ENCODE measurements at regions not wholly inside any gene's neighbourhood (a gene's known extent, or its start where the extent isn't known, plus 50 kb on each side); places are given as distances from the start of the nearest gene placed in this dataset.
A peak's percentile ranks its signal among the peaks of the same experiment; 100 is the strongest.
"Not testable (repeated sequence)": the region's sequence is repeated elsewhere in the genome, so short reads cannot be mapped to it uniquely, and the experiment has no call there.

DNA sequence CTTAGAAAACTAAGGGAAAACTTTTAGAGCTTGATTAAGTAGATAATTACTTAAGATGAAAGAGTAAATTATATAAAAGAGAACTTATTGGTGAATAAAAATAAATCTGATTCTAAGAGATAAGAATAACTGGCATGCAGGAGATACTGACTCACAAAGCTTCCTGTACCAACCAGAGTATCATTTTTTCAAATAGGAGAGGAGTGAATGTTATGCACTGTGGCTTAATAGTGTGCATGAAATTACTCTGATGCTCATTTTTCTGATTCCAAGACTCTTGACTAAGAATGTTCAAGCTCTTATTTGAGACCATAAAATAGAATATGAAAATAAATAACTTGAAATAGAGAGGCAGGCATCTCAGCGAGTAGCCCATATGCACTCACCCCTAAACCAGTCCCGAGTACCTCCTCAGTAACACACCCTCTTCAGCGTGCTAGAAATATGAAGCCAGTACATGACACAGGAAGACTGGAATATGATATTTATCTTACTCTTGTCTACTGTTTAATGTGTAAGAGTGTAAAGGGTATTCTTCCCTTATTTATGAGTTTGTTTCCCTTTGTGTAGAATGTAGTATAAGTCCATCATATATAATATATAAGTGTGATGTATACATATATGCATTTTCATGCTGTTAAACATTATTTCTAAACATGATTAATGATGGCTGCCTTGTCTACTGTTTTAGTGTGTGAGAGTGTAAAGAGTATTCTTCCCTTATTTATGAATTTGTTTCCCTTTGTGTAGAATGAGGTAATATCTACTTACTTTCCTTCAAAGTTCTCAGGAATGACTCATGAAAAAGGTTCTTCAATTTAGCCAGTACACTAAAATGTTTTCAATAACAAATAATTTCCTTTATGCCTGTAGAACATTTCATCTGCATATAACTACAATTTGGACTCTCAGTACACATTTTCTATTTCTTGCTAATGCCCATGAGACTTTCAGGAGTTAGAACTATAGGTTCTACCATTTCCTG lies 99.2 kb upstream of the PALMD start:
- DNase-seq: no peak

DNA sequence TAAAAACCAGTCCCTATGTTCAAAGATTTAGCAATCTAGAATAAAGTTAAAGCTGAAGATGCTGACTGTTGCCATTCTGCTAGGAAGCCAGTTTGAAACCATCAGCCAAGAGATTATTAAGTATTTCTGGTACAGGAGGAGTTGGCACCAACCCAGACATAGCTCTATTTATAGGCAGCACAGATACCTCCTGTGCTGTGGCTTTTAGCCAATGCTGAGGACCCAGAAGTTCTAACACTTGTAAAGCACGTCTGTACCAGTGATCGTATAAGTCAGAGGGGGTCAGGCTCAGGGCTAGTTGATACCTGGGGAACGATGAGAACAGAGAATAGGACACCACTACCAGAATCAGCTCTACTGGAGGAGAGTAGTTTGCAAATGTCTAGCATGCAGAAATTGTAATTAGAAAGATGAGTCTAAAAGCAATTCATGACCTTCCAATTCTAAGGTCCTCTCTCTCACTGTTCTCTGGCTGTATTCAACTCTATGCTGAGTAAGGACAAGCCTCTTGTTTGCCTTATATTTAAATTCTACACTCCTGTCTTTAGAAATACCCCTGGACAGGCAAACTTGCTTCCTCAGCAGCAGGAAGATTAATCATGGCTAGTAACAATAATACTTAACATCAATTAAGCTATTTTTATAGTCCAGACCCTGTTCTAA lies 96.8 kb upstream of the PALMD start:
- peak; percentile 89 for DNase-seq

- DNase-seq: peak; percentile 17
These were observed 95.7 kb upstream of the PALMD start for GRCh38 chr1:99550198-99550597.

- no peak for DNase-seq
These were observed 93.9 kb upstream of the PALMD start for GRCh38 chr1:99551812-99552614.

- no peak for DNase-seq
These were observed 92.6 kb upstream of the PALMD start for GRCh38 chr1:99553301-99553700.

DNA sequence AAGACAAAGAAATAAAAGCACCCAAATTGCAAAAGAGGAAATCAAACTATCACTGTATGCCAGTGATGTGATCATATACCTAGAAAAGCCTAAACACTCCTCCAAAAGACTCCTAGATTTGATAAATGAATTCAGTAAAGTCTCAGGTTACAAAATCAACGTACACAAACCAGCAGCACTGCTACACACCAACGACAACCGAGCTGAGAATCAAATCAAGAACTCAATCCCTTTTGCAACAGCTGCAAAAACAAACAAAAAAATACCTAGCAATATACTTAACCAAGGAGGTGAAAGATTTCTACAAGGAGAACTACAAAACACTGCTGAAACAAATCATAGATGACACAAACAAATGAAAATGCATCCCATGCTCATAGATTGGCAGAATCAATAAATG lies 92.1 kb upstream of the PALMD start:
- DNase-seq: not testable (repeated sequence)

GRCh38 chr1:99554727-99555126 lies 91.2 kb upstream of the PALMD start:
- no peak for DNase-seq

- DNase-seq: no peak
These were observed 88.2 kb upstream of the PALMD start for GRCh38 chr1:99557546-99558202.

DNA sequence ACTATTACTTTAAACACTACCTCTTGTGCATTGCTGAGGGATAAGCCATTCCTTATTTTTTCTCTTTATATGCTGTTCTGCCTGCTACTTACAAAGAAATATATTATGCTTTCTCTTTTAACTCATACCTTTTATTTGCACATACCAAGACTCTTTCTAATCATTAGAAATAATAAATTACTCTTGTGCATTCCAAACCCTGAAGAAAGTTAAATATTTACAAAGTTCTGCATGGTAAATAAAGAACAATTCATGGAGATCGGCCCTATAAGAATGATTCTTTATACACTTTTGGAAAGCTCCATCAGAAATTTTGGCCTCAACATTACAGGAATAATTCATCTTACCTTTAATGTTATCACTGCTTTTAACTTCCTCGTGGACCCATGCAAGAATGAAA lies 86.7 kb upstream of the PALMD start:
- no peak for DNase-seq

DNA sequence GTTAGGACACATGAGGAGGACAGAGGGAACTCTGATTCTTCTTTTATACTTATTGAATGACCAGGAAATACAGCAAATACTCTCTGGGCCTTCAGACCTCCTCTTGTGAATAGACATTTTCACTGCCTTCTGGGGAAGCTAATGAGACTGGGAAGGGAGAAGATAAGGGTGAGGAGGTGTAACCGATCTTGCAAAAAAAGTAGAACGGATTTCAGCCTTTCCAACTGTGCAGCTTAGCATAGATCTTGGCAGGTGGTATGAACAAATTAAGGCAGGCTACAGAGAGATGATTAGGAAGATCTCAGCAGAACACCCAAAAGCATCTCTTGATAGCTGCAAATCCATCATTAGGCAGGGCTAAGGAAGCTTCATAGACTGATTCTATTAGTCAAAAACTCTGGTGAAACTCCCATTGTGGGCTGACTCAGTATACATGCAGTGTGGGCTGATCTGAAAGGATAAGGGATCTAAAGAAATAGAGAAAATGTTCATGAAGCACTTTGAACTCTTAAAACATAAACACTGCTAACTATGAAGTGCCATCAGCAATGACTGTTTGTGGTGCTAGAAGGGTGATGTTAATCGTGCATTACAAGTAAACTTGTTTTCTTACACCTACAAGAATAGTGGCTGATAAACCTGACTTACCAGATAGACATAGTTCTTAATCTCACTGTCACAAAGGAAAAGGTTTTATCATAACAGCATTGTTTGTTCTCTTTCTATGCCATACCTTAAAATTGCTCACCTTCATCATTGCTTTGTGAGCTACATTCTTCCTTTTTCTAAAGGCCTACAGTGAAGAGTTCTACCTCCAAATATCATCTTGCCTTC lies 85.5 kb upstream of the PALMD start:
- DNase-seq: no peak

GRCh38 chr1:99561952-99562351 lies 84.0 kb upstream of the PALMD start:
- no peak for DNase-seq

GRCh38 chr1:99565606-99566289 lies 80.2 kb upstream of the PALMD start:
- DNase-seq: no peak

GRCh38 chr1:99566290-99567021 lies 79.5 kb upstream of the PALMD start:
- no peak for DNase-seq

- DNase-seq: no peak
These were observed 75.3 kb upstream of the PALMD start for GRCh38 chr1:99570486-99571089.

DNA sequence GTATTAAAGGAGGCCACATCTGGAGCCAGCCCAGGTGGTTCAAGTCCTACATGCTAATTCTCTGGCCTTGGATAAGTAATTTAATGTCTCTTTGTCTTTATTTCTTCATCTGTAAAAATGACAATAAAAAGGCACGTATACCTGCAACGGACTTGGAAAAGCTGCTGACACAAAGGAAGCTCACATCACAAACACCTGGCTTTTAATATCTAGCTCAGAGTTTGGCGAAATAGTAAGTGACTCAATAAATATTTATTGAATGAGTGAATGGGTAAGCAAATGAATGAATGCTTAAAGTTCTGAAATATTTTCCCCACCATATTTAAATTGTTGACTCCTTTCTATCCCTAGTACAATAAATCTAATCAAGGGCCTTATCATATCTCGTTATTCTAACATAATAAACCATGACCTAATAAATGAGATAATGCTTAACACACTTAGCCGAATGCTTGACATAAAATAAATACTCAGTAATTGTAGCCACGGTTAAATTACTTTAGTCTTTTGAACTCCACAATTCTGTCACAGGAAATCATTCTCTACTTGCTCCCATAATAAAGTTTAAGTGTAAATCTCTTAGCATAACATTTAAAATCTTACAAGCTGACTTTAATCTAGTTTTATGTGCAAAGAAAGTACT lies 74.7 kb upstream of the PALMD start:
- no peak for DNase-seq

DNA sequence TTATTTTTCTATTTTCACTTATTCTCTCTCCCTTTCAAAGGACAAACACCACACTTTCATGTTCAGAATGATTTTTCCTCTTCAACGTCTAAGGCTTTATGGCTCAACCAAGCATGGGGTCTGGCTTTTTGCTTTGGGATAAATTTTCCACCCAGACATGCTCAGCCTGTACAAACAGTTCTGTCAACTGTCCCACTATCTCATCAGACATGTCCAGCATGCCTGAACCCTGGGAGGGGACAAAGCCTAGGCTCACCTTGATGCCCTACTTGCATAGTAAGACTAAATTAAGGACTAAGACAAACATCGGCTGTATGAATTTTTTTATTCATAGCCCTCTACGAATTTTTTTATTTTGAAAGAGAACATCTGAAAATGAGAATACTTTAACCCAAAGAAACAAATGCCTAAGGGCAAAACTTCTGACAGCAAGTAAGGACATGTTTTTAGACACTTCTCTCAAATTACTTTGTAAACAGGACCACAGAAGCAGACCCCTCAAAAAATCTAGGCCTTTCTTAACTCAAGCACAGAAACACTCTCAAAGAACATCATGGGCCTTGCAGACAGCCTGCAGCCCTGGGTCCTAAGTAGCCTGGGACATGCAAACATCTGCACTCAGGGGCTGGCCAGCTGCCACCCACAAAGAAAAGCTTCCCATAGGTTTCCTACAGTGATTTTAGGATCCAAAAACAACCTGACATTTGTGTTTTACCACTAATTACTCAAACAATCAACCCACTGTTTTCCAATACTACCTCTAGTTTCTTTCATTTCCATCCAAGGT lies 72.3 kb upstream of the PALMD start:
- no peak for DNase-seq

DNA sequence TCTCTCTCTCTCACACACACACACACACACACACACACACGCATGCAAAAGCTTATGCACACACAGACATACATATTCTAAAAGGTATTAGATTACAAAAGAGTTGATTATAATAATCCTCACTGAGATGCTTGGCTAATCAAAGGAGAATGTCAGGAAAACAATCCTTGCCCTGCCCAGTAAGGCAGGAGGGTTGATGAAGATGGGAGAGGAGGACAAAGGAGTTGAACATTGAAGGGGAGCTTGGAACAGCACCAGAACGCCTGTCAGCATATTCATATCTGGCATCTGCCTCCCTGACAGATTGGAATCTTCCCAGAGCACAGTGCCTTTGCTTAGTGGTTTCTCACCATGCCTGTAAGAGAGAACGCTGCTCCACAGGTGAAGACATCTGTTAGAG lies 68.6 kb upstream of the PALMD start:
- peak; percentile 83 for DNase-seq

- DNase-seq: no peak
These were observed 66.2 kb upstream of the PALMD start for GRCh38 chr1:99579691-99580172.

DNA sequence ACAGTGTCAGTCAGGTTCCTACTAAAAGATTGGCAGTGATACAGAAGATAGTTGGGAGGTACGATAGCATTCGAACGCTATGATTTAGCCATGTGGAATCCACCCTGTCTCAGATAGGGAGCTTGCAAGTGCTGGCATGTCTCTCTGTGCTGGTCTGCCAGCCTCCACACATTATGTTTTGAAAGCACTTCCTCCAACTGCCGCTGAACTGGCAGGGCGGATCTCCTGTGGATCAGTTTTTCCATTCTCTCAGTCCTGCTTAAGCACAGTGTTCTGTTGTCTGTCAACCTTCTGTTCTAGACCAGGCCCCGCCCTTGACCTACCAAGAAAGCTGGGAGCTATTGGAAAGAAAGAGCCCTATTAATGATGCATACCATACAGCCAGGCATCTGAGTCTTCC lies 65.5 kb upstream of the PALMD start:
- peak; percentile 72 for DNase-seq
